DND-41 (cell line): ENCODE measurements at regions not wholly inside any gene's neighbourhood (a gene's known extent, or its start where the extent isn't known, plus 50 kb on each side); places are given as distances from the start of the nearest gene placed in this dataset.

ENCODE experiments used
- ATAC-seq: fragments of 200-7000 bp; cut with Tn5 transposase; 3 replicates; pipeline ENCODE4 v1.9.1; 2021; ENCODE audit warnings: low read depth; ENCODE audit not compliant: insufficient read depth
- DNase-seq: peaks from one replicate; pipeline ENCODE4 v3.0.0-alpha.2; 2020
- H2AFZ ChIP-seq: 2 replicates; pipeline ENCODE4 v1.6.0; 2012; ENCODE audit warnings: low read depth, low read length
- H3K27ac ChIP-seq: 2 replicates; pipeline ENCODE4 v1.5.1; 2012; ENCODE audit warnings: low read length, inconsistent platforms
- H3K27me3 ChIP-seq: fragments of 200-600 bp; sonication (generic); 2 replicates; pipeline ENCODE4 v1.6.0; 2012; ENCODE audit warnings: low read length, mild to moderate bottlenecking, inconsistent platforms; ENCODE audit not compliant: insufficient read depth, poor library complexity
- H3K36me3 ChIP-seq: 2 replicates; pipeline ENCODE4 v1.5.1; 2012; ENCODE audit warnings: low read length, inconsistent platforms; ENCODE audit not compliant: insufficient read depth
- H3K4me1 ChIP-seq: 2 replicates; pipeline ENCODE4 v1.5.1; 2012; ENCODE audit warnings: mild to moderate bottlenecking, low read length; ENCODE audit not compliant: insufficient read depth
- H3K4me2 ChIP-seq: 2 replicates; pipeline ENCODE4 v1.6.0; 2012; ENCODE audit warnings: mild to moderate bottlenecking, moderate library complexity, low read length, inconsistent platforms; ENCODE audit not compliant: insufficient read depth
- H3K4me3 ChIP-seq, 2 experiments: fragments of 200-600 bp in 1 of 2; shearing (Covaris generic) in 1 of 2; 2 replicates each; pipeline ENCODE4 v1.5.1; 2012 to 2016; ENCODE audit warnings: inconsistent platforms in 2 of 2, low read length in 2 of 2, mild to moderate bottlenecking in 2 of 2, low read depth in 1 of 2, moderate library complexity in 1 of 2
- H3K79me2 ChIP-seq: 2 replicates; pipeline ENCODE4 v1.6.0; 2012; ENCODE audit warnings: low read length, inconsistent platforms; ENCODE audit not compliant: insufficient read depth
- H3K9ac ChIP-seq: 2 replicates; pipeline ENCODE4 v1.6.0; 2012; ENCODE audit warnings: low read depth, mild to moderate bottlenecking, inconsistent platforms, low read length, moderate library complexity
- H3K9me3 ChIP-seq: 2 replicates; pipeline ENCODE4 v1.5.1; 2012; ENCODE audit warnings: low read length, moderate library complexity, mild to moderate bottlenecking, inconsistent platforms; ENCODE audit not compliant: insufficient read depth, severe bottlenecking
- H4K20me1 ChIP-seq: 2 replicates; pipeline ENCODE4 v1.6.0; 2012; ENCODE audit warnings: low read length; ENCODE audit not compliant: insufficient read depth
- CTCF ChIP-seq: IDR thresholded peaks from 2 replicates; pipeline ENCODE4 v1.5.1; 2012; ENCODE audit warnings: borderline replicate concordance, low read length, moderate library complexity, mild to moderate bottlenecking; ENCODE audit not compliant: poor library complexity, severe bottlenecking; ENCODE audit errors: extremely low read depth
- EZH2 ChIP-seq: IDR thresholded peaks from 3 replicates; pipeline ENCODE4 v1.6.1; 2012; ENCODE audit warnings: borderline replicate concordance, low read depth, mild to moderate bottlenecking, moderate library complexity, low read length, inconsistent platforms; ENCODE audit not compliant: severe bottlenecking

DNA sequence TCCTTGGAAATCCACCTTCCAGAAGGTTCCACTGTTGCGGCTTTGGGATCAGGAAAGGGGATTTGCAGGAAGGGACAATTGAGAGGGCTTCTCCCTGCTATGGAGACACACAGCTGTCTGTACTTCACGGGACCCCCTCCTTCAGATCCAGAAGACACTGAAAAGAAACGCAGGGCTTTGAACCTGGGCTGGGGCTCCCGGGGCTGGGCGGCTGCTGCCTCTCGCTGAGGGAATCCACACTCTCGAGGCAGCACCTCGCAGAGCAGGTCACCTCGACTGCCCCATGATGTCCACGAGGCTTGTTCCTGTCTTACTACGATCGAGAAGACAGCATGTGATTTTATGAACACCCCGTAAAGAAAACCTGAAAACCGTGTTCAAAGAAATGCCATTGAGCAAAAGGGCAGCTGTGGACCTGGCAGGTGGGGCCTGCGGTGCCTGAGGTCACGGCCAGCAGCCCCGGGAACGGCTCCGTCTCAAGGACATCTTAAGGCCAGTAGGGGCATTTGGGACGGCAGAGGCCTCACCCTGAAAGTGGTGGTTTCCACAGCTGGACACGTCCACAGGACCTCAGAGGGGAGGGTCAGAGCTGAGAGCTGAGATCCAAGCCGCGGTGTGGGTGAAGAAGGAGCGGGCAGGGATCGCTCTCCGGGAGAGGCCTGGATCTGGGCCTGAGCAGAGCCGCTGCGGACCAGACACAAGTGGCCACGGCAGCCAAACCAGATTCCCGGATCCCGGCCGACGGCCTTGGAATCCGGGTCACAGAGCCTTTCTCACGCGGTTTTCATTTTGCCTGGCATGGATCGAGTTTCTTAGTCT, 165.7 kb downstream of the RTP5 start:
- Histone ChIP-seq H3K36me3 (no peaks in the 10 kb centered on the region), H3K27me3 (peaks cover 55% of the 10 kb centered on the region), H2AFZ (no peak overlapping the region), H3K4me2 (no peak overlapping the region), H3K4me3 (no peak overlapping the region), H3K79me2 (no peaks in the 10 kb centered on the region), H3K9me3 (no peaks in the 10 kb centered on the region), H3K9ac (no peak overlapping the region), H4K20me1 (peaks cover 52% of the 10 kb centered on the region), H3K27ac (no peak overlapping the region), H3K4me1 (peaks cover 13% of the 10 kb centered on the region)
- no peak for DNase-seq
- no peak for ATAC-seq
- TF ChIP-seq CTCF (no peak), EZH2 (no peak)

DNA sequence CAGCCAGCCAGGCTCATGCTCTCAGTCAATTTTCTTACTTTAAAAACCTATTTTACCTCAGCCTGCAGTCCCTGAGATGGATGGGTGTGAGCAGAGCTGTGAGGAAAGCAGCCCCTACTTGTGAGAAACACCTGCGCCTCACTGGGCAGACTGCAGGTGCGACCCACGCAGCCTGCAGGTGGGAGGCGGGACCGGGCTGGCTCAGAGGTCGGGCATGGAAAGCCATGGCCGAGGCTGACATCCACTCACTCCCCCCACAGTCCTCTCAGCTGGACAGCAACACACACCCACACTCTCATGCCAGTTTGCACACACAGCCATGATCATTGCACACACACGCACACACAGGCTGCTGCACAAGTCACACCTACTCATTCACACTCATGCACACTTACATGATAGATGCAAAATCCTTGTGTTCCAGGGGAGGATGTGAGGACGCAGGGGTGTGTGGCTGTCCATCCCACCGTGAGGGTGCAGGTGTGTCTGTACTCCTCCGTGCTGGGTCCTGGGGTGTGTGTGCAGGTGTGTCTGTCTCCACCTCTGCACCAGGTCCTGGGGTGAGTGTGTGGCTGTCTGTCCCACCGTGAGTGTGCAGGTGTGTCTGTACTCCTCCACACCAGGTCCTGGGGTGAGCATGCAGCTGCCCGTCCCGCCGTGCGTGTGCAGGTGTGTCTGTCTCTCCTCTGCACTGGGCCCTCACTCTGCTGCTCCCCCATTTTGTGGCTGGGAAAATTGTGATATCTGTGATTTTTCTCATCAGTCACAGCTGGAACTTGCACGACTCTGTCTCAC, 166.5 kb downstream of the RTP5 start:
- Histone ChIP-seq H3K4me2 (no peak overlapping the region), H3K9ac (no peak overlapping the region), H3K9me3 (no peaks in the 10 kb centered on the region), H3K36me3 (no peaks in the 10 kb centered on the region), H3K4me3 (no peak overlapping the region), H3K79me2 (no peaks in the 10 kb centered on the region), H4K20me1 (peaks cover 52% of the 10 kb centered on the region), H3K4me1 (peaks cover 11% of the 10 kb centered on the region), H2AFZ (no peak overlapping the region), H3K27me3 (peaks cover 47% of the 10 kb centered on the region), H3K27ac (no peak overlapping the region)
- DNase-seq (no peak), ATAC-seq (no peak)
- TF ChIP-seq CTCF = no peak
- no peak for TF ChIP-seq EZH2

DNA sequence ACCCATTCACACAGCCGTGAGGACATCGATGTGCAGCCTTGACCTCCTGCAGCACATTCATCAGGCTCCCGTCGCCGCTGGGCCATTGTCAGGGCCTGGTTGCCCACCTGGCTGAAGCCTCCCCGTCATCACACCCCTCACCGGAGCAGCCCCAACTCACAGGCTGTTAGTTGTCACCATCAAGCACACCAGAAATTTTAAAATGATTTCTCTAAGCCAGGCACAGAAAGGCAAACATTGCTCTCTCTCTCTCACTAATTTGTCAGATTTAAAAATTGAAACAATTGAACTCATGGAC, 167.1 kb downstream of the RTP5 start:
- H3K27ac ChIP-seq = no peak overlapping the region
- no peaks in the 10 kb centered on the region for H3K36me3 ChIP-seq
- H3K79me2 ChIP-seq = no peaks in the 10 kb centered on the region
- H3K27me3 ChIP-seq = peaks cover 42% of the 10 kb centered on the region
- no peak for ATAC-seq
- H3K9me3 ChIP-seq = no peaks in the 10 kb centered on the region
- H3K4me1 ChIP-seq = peaks cover 6% of the 10 kb centered on the region
- peaks cover 46% of the 10 kb centered on the region for H4K20me1 ChIP-seq
- no peak overlapping the region for H3K9ac ChIP-seq
- no peak overlapping the region for H2AFZ ChIP-seq
- H3K4me2 ChIP-seq = no peak overlapping the region
- DNase-seq = no peak
- H3K4me3 ChIP-seq = no peak overlapping the region
- TF ChIP-seq CTCF (no peak), EZH2 (no peak)
